ENCODE measurements at regions not wholly inside any gene's neighbourhood (a gene's known extent, or its start where the extent isn't known, plus 50 kb on each side); places are given as distances from the start of the nearest gene placed in this dataset.

GRCh38 chr1:79595931-79596330, 589.4 kb upstream of the ADGRL4 start:
- Histone ChIP-seq H3K79me2 (ENCODE audit: insufficient read depth, low read length) (no peaks in the 10 kb centered on the region), H3K9me3 (ENCODE audit: insufficient read depth, low read length) (no peaks in the 10 kb centered on the region), H3K4me3 (ENCODE audit: insufficient read depth, low read length, poor library complexity, severe bottlenecking) (no peak overlapping the region), H3K27ac (ENCODE audit: low read depth, low read length) (no peak overlapping the region), H3K36me3 (ENCODE audit: low read length) (no peaks in the 10 kb centered on the region), H4K20me1 (ENCODE audit: low read depth, low read length) (no peaks in the 10 kb centered on the region), H3K27me3 (ENCODE audit: low read length) (no peaks in the 10 kb centered on the region), H3K9ac (ENCODE audit: low read length) (no peak overlapping the region), H3K4me2 (ENCODE audit: low read depth, low read length, poor library complexity, severe bottlenecking) (no peak overlapping the region), H3K9me2 (replicated peaks; ENCODE audit: insufficient read depth, low read length) (no peaks in the 10 kb centered on the region), H2AFZ (ENCODE audit: low read depth, low read length, severe bottlenecking) (no peak overlapping the region), H3F3A (ENCODE audit: insufficient read depth) (no peaks in the 10 kb centered on the region)
- TF ChIP-seq EZH2phosphoT487 (conservative IDR thresholded peaks at IDR 0.05; ENCODE audit: low read length) = no peak
- TF ChIP-seq CTCF (IDR thresholded peaks at IDR 0.05; ENCODE audit: insufficient read depth, low read length, poor library complexity, severe bottlenecking) = no peak

- Histone ChIP-seq H3K4me3 (ENCODE audit: insufficient read depth, low read length, poor library complexity, severe bottlenecking) (no peak overlapping the region), H3K27ac (ENCODE audit: low read depth, low read length) (no peak overlapping the region), H3K79me2 (ENCODE audit: insufficient read depth, low read length) (no peaks in the 10 kb centered on the region), H3K9me2 (replicated peaks; ENCODE audit: insufficient read depth, low read length) (no peaks in the 10 kb centered on the region), H3K9ac (ENCODE audit: low read length) (no peak overlapping the region), H3F3A (ENCODE audit: insufficient read depth) (no peaks in the 10 kb centered on the region), H2AFZ (ENCODE audit: low read depth, low read length, severe bottlenecking) (no peak overlapping the region), H3K9me3 (ENCODE audit: insufficient read depth, low read length) (no peaks in the 10 kb centered on the region), H3K27me3 (ENCODE audit: low read length) (no peaks in the 10 kb centered on the region), H3K4me2 (ENCODE audit: low read depth, low read length, poor library complexity, severe bottlenecking) (no peak overlapping the region), H3K36me3 (ENCODE audit: low read length) (no peaks in the 10 kb centered on the region), H4K20me1 (ENCODE audit: low read depth, low read length) (no peaks in the 10 kb centered on the region)
- no peak for TF ChIP-seq CTCF (IDR thresholded peaks at IDR 0.05; ENCODE audit: insufficient read depth, low read length, poor library complexity, severe bottlenecking)
- TF ChIP-seq EZH2phosphoT487 (conservative IDR thresholded peaks at IDR 0.05; ENCODE audit: low read length) = no peak
These were observed 587.7 kb upstream of the ADGRL4 start for GRCh38 chr1:79594121-79594698.

GRCh38 chr1:79592707-79593106, 586.2 kb upstream of the ADGRL4 start:
- Histone ChIP-seq H3K27ac (ENCODE audit: low read depth, low read length) (no peak overlapping the region), H3K4me3 (ENCODE audit: insufficient read depth, low read length, poor library complexity, severe bottlenecking) (no peak overlapping the region), H3K27me3 (ENCODE audit: low read length) (no peaks in the 10 kb centered on the region), H3K9ac (ENCODE audit: low read length) (no peak overlapping the region), H3K79me2 (ENCODE audit: insufficient read depth, low read length) (no peaks in the 10 kb centered on the region), H3K4me2 (ENCODE audit: low read depth, low read length, poor library complexity, severe bottlenecking) (no peak overlapping the region), H4K20me1 (ENCODE audit: low read depth, low read length) (no peaks in the 10 kb centered on the region), H2AFZ (ENCODE audit: low read depth, low read length, severe bottlenecking) (no peak overlapping the region), H3F3A (ENCODE audit: insufficient read depth) (no peaks in the 10 kb centered on the region), H3K9me3 (ENCODE audit: insufficient read depth, low read length) (no peaks in the 10 kb centered on the region), H3K9me2 (replicated peaks; ENCODE audit: insufficient read depth, low read length) (no peaks in the 10 kb centered on the region), H3K36me3 (ENCODE audit: low read length) (no peaks in the 10 kb centered on the region)
- TF ChIP-seq EZH2phosphoT487 (conservative IDR thresholded peaks at IDR 0.05; ENCODE audit: low read length) = no peak
- no peak for TF ChIP-seq CTCF (IDR thresholded peaks at IDR 0.05; ENCODE audit: insufficient read depth, low read length, poor library complexity, severe bottlenecking)

Measured in SU-DHL-6 (cell line).